GM21526 (cell line): ENCODE measurements at regions not wholly inside any gene's neighbourhood (a gene's known extent, or its start where the extent isn't known, plus 50 kb on each side); places are given as distances from the start of the nearest gene placed in this dataset.

Experiments used
- ATAC-seq: cut with Tn5 transposase; IDR thresholded peaks from one replicate; pipeline ENCODE4 v1.9.1; 2021; ENCODE audit warnings: moderate library complexity; ENCODE audit not compliant: unreplicated experiment, low FRiP score

DNA sequence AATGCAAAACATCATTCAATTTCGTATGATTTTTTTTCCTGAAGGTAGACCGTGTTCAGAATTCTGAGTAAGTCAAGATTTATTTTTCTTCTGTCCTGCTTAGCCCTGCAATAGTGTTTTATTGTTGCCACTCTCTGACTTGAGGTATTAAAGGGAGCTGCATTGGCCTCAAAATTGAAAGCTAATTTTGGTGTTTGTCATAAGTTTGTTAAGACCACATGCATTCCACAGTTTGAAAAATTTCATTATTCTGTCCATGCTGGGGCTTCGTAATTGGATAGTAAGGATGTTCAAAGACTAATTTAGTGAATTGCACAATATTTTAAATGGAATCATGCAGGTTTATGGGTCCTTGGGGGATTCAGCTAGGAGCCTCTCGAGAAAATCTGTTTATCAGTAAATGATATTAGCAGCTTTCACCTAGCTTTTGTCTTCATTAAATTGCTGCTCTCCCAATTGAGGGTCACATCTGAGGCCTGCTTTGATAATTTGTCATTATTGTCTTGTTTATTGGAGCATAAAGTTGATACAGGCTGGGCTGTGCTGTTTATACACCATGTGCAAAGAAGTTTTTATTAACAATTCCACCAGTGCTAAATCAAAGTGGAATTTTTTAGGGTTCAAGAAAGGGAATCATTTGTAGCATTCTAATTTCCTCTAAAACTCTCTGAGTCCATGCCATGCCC, 339.8 kb upstream of the OBI1 start:
- no peak for ATAC-seq

DNA sequence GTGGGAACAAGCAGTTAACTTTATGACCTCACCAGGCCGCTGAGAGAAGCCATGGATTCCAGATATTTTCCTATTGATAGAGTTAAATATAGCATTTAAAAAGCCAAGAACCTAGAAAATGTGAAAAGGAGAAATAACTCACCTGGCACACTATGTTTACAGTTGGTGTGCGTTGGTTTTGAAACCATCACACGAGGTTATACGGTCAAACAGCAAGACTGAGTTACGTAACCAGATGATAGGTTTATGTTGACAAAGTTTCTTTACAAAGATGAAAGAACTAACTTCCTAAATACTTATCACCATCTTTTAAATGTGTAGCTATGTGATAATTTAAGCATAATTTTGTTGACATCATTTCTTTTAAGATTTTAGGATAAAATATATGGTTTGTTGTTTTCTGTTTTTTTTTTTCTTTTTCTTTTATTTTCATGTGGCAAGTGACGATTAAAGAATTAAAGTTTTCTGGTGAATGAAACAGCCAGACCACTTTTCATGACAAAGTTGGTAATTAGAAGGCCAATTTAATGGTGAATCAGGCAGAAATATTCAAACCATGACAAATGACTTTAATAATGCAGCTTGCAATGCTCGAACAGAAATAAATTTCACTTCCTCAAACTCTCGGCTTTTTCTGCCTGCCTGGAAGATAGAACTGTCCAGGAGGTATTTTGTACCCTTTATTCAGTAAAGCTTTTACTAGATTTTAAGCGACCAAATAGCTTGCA, 339.1 kb upstream of the OBI1 start:
- peak; percentile 66 for ATAC-seq

- no peak for ATAC-seq
Observed at GRCh38 chr13:78993792-78994191, 334.8 kb upstream of the OBI1 start.

- ATAC-seq, result no peak
Observed at GRCh38 chr13:78981913-78982312, 323.0 kb upstream of the OBI1 start.

GRCh38 chr13:78979349-78979748, 320.4 kb upstream of the OBI1 start:
- no peak for ATAC-seq

GRCh38 chr13:78978381-78978998, 319.5 kb upstream of the OBI1 start:
- ATAC-seq, result peak; percentile 95

GRCh38 chr13:78977311-78977710, 318.4 kb upstream of the OBI1 start:
- no peak for ATAC-seq

GRCh38 chr13:78976696-78977095, 317.7 kb upstream of the OBI1 start:
- no peak for ATAC-seq

DNA sequence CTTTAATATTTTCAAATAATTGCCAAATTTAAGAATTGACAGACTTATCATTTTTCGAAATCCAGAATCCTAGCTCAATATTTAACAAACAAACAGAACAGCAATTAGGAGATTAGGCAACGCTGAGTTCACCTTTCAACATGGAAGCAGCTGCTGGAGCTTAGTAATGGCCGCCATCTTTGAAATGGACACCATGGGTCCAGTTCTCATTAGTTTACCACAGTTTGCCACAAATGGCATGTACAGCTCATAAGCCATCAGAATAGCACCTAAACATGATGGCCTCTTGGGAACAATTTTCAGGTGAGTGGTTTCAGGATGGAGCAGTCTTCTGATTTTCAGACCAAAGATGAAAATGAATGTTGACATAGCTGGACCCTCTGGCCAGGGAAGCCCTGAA, 313.6 kb upstream of the OBI1 start:
- ATAC-seq, result no peak

- ATAC-seq, result no peak
Observed at GRCh38 chr13:78971355-78972025, 312.5 kb upstream of the OBI1 start.

DNA sequence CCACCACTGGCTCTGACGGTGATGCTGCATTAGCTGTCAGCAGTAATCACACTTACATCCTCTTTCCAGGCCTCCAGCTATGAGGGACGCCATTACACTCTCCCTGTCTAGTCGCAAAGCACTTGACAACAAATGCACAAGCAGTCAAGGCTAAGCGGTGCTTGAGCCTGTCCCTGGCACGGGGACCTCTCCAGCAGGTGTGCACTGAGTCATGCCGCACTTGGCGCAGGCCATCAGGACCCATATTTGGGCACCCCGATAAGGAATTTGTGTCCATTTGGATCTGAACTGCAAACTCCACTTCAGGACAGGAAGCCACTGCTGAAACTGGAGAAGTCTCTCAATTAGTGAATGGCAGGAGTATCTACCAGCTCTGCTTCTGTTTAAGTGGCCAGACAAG, 301.9 kb upstream of the OBI1 start:
- ATAC-seq, result no peak

- ATAC-seq, result no peak
Observed at GRCh38 chr13:78958006-78958405, 299.1 kb upstream of the OBI1 start.

- no peak for ATAC-seq
Observed at GRCh38 chr13:78940455-78941130, 281.6 kb upstream of the OBI1 start.

GRCh38 chr13:78934336-78934735, 275.4 kb upstream of the OBI1 start:
- ATAC-seq, result no peak

DNA sequence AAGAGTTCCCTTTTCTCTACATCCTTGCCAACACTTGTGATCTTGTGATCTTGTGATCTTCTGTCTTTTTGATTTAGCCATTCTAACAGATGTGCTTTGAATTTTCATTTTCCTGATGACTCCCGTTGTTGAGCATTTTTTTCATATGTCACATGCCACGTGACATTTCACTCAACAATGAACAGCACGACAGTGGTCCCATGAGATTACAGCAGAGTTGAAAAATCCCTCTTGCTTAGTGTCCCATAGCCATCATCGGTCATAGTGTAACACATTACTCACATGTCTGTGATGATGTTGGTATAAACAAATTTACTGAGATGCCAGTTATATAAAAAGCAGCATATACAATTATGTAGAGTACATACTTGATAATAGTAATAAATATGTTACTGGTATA, 256.1 kb upstream of the OBI1 start:
- no peak for ATAC-seq

DNA sequence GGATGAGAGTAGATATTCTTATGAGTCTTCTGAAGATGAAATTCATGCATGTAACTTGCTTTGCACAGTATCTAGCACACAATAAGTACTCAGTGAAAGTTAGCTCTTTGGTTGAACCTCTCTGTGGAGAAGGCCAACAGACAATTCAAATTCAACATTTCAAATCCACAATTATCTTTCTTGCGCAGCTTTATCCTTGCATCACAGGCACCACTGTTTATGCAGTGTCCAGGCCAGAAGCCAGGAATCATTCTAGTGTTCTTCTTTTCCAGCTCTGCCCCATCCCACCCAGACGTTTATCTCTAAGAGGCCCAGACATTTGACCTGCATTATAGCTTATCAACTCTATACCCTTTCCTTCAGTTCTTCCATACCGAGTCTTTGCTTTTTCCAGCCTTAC, 254.7 kb upstream of the OBI1 start:
- ATAC-seq, result no peak

GRCh38 chr13:78910147-78910546, 251.2 kb upstream of the OBI1 start:
- no peak for ATAC-seq

GRCh38 chr13:78909276-78909675, 250.3 kb upstream of the OBI1 start:
- no peak for ATAC-seq

DNA sequence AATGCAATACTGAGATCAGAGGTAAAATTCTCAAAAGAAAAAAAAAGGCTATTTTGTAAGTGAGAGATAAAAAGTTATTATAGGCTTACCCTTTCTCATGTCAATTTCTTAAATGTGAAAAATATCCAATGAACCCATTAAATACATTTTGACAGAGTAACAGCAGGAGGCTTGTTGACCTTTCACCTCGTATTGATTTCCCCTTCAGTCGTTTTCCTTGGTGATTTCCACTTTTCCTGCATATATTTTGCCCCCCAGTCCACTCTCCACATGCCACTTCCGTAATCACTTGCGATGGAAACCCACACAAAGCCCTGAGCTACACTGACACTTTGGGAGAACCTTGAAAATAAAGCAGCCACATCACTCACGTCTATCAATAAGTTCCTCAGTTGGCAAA, 248.1 kb upstream of the OBI1 start:
- ATAC-seq, result no peak

DNA sequence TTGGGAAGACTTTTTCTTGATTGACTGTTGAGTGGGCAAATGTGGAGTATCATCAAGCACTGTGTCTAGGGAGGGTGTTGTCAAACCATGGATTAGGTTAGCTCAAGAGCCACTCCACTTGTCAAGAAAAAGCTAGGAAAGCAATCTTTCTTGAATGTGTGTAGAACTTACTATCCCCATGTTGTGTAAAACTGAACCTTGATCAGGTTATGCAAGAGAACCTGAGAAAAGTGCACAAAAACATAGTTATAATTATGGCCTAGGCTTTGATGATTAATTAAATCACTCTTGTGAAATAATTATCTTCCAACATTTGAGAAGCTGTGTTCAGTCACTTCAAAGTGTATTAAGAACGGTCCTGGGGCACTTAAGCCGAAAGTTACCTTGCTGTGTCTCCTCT, 238.2 kb upstream of the OBI1 start:
- no peak for ATAC-seq

- ATAC-seq, result no peak
Observed at GRCh38 chr13:78884571-78884970, 225.6 kb upstream of the OBI1 start.
